Epithelial cell of esophagus (primary cell): ENCODE measurements at regions not wholly inside any gene's neighbourhood (a gene's known extent, or its start where the extent isn't known, plus 50 kb on each side); places are given as distances from the start of the nearest gene placed in this dataset.
"Not testable (repeated sequence)": the region's sequence is repeated elsewhere in the genome, so short reads cannot be mapped to it uniquely, and the experiment has no call there.

ENCODE experiments used
- DNase-seq: peaks from one replicate; pipeline ENCODE4 v3.0.0; 2010; ENCODE audit warnings: low read depth
- H3K4me3 ChIP-seq: 2 replicates; pipeline ENCODE4 v1.5.1; 2011; ENCODE audit warnings: mild to moderate bottlenecking, low read length, control low read depth
- TF ChIP-seq, protein P1 (sequence below): IDR thresholded peaks from 2 replicates; pipeline ENCODE4 v1.5.1; 2011; ENCODE audit warnings: low read depth, mild to moderate bottlenecking, low read length, control low read depth, inconsistent platforms; ENCODE audit not compliant: insufficient read depth; ENCODE audit errors: missing control alignments

DNA sequence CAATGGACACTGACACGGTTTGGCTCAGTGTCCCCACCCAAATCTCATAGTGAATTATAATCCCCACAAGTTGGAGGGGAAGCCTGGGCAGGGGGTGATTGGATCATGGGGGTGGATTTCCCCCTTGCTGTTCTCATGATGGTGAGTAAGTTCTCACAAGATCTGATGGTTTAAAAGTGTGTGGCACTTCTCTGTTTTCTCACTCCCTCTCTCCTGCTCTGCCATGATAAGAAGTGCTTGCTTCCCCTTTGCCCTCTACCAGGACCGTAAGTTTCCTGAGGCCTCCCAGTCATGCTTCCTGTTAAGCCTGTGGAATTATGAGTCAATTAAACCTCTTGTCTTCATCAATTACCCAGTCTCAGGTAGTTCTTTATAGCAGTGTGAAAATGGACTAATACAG is 115.8 kb upstream of the KIF2A start:
- no peak for DNase-seq
- TF ChIP-seq, protein P1, sequence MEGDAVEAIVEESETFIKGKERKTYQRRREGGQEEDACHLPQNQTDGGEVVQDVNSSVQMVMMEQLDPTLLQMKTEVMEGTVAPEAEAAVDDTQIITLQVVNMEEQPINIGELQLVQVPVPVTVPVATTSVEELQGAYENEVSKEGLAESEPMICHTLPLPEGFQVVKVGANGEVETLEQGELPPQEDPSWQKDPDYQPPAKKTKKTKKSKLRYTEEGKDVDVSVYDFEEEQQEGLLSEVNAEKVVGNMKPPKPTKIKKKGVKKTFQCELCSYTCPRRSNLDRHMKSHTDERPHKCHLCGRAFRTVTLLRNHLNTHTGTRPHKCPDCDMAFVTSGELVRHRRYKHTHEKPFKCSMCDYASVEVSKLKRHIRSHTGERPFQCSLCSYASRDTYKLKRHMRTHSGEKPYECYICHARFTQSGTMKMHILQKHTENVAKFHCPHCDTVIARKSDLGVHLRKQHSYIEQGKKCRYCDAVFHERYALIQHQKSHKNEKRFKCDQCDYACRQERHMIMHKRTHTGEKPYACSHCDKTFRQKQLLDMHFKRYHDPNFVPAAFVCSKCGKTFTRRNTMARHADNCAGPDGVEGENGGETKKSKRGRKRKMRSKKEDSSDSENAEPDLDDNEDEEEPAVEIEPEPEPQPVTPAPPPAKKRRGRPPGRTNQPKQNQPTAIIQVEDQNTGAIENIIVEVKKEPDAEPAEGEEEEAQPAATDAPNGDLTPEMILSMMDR: no peak
- H3K4me3 ChIP-seq: no peak overlapping the region

DNA sequence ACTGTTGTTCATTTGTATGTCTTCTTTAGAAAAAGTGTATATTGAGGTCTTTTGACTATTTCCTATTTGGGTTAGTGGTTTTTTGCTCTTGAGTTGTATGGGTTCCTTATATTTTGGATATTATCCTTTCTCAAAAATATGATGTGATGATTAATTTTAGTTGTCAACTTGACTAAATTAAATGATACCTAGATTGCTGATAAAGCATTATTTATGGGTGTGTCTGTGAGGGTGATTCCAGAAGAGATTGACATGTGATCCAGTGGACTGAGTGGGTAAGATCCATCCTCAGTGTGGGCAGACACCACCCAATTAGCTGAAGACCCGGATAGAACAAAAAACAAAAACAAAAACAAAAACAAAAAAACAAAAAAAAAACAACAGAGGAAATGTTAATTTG is 115.1 kb upstream of the KIF2A start:
- TF ChIP-seq, protein P1: no peak
- no peak for DNase-seq
- H3K4me3 ChIP-seq: no peak overlapping the region

DNA sequence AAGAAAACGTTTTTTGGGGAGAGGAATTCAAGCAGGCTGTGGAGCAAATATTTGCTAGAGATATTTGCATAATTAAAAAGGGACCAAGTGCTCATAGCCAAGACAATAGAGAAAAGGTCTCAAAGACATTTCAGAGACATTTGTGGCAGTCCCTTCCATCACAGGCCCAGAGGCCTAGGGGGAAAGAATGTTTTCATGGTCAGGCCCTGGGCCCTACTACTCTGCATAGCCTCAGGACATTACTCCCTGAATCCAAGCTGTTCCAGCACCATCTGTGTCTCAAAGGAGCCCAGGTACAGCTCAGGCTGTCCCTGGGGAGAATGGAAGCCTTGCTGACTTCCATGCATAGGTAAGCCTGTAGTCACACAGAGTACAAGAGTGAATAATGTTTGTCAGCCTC is 113.0 kb upstream of the KIF2A start:
- DNase-seq: no peak
- TF ChIP-seq, protein P1: no peak
- no peak overlapping the region for H3K4me3 ChIP-seq

DNA sequence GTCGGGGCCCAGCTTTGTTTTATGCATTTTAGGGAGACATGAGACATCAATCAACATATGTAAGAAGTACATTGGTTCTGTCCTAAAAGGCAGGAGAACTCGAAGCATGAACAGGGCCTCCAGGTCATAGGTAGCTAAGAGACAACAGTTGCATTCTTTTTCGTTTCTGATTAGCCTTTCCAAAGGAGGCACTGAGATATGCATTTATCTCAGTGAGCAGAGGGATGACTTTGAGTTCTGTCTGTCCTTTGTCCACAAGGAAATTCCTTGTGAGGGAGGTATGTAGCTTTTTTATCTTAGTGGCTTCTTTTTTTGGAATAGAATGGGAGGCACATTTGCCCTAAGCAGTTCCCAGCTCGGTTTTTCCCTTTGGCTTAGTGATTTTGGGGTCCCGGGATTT is 109.5 kb upstream of the KIF2A start:
- not testable (repeated sequence) for DNase-seq, H3K4me3 ChIP-seq

DNA sequence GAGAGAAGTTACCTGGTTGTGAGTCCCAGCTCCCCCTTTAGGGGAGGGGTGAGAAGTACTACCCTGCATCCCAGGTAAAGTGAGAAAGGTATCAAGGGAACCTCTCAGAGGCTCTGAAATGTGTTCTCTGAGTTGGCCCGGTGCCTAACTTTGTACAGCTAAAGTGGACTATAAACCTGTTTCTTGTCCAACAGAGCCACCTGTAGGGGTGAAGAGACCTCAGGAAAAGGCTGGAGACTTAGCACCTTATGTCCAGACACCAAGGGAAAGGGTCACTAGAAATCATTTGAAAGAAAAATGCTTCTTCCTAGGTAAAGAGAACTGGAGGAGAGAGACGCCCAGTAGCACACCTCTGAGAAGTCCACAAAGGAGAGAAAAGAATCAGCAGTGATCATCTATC is 108.3 kb upstream of the KIF2A start:
- TF ChIP-seq, protein P1: no peak
- no peak overlapping the region for H3K4me3 ChIP-seq
- DNase-seq: no peak

DNA sequence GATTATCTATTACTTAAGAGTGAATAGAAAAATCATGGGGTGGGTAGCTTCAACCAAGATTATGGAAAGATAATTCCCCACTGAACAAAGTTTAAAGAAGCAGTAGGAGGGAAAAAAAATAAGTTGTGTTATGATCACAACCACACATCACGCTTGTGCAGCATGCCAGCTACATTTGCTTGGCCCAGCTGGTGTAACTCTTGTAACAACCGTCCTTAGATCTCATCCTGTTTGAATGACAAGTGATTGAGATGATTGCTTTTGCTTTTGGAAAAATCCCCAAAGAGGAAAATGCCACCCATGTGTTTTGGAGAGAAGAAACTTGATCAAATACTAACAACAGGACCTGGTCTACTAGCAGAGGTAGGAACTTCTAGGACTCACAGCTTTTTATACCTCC is 107.6 kb upstream of the KIF2A start:
- DNase-seq: no peak
- H3K4me3 ChIP-seq: no peak overlapping the region
- TF ChIP-seq, protein P1: no peak

DNA sequence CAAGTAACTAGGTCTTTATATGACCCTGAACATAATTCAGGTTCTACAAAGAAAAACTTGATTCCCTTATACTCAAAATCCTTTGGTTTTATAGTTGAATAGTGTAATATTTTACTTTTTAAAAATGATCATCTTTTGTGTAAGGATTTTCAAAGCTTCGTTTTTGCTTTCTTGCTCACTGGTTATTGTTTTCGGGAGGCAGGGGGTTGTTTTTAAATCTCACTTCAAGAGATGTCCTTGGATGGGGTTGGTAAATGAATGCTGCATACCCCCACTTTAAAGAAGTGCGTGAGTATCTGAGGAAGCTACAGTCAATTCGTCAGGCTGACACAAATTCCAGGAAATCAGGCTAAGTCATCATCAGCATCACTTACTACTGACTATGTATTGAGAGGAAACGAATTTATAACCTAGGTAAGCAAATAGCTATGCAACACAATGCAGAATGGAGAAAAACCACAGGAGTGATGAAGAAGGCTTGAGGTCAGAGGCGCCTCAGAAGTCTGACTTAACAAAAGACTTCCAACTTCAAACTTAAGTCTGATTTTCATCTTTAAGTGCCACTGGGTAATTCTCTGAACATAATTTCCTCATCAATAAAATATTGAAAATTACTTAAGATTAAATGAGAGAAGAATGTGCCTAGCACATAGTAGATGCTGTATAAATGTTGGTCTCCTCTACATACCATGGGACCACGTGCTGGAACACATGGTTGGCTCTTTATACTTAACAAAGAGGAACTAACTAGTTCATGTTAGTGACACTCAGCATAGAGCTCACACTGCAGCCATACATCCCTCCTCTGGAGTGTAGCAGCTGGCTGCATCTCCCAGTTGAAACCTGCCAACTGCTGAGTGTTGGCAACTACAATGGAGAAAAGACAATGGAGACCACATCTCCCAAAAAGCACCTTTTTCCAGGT is 106.0 kb upstream of the KIF2A start:
- H3K4me3 ChIP-seq: no peak overlapping the region
- DNase-seq: no peak
- TF ChIP-seq, protein P1: no peak
